NCI-H82 (cell line): ENCODE measurements at regions not wholly inside any gene's neighbourhood (a gene's known extent, or its start where the extent isn't known, plus 50 kb on each side); places are given as distances from the start of the nearest gene placed in this dataset.
"Not testable (repeated sequence)": the region's sequence is repeated elsewhere in the genome, so short reads cannot be mapped to it uniquely, and the experiment has no call there.

Experiments
- DNase-seq: peaks from one replicate; lab custom pipeline; 2025; lab: John Stamatoyannopoulos, UW

DNA sequence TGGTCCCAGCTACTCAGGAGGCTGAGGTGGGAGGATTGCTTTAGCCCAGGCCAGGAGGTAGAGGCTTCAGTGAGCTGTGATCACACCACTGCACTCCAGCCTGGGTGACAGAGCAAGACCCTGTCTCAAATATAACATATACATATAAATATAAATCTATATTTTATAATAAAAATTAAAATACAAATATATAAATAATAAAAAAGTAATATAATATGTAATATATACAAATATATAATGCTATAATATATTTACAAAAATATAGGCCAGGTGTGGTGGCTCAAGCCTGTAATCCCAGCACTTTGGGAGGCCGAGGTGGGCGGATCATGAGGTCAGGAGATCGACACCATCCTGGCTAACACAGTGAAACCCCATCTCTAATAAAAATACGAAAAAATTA lies 131.4 kb downstream of the MFAP3L start:
- not testable (repeated sequence) for DNase-seq

DNA sequence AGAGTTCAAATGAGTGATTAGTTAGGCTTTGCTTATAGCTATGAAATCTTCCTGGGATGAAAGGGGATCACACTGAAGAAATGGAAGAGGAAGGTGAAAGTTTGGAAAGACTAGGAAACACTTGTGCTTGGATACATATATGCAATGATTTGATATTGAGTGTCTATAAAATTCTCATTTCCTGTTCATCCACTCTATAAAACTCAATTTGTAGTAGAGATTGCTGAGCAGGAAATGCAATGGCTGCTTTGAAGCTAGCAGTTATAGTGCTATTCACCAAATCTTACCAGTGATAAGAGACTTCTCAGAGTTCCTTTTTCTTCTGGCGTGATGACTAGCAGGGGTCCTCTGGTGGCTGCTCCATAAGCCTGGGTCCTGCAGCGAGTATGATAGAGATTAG lies 128.1 kb upstream of the HPF1 start:
- no peak for DNase-seq

DNA sequence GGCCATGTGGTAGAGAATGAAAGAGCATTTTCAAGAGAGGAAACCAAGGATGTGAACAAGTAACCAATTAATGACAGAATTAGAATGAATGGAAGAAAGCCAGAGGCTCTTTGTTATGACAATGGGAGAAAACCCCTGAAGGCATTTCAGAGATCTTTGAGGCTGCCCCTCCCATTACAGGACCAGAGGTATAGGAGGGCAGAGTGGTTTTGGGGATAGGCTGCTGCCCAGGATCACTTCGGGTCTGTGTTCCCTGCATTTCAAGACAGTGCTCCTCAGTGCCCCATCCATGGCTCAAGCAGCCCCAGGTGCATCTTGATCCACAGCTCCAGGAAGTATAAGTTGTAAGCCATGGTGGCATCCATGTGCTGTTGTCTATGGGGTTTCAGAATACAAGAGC lies 124.0 kb upstream of the HPF1 start:
- DNase-seq = no peak

DNA sequence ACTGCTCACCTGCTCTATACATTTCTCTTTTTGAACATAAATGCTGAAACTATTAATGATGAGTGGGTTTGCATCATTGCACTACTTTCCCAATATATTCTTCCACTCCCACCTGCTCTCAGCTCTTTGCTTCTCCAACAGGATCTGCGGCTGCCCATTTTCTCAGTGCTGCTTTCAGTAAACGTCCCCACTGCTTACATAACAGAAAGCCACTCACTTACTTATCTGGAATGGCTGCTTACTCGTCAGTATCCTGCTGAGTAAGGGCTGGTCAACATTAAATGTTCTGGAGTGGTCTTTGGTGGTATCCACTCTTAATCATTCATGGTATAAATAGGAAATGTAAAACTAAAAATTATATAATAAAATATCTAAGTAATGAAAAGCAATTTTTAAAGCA lies 112.8 kb upstream of the HPF1 start:
- no peak for DNase-seq

DNA sequence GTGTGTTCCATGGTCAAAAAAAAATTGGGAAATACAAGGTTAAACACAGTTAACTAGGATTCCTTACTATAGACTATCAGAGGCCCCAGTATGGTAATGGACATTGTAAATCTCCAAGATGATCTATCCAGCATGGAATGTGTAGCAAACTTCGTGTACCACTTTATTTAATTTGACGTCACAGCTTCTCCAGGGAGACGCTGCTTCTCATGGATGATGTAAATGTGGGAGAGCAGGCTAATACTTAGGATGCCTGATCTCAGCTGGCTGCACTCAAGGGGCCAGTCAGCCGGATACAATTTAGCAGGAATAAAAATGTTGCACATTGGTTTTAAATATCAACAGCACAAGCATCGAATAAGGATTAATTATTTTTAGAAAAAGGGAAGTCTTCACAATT lies 111.7 kb upstream of the HPF1 start:
- DNase-seq = no peak

DNA sequence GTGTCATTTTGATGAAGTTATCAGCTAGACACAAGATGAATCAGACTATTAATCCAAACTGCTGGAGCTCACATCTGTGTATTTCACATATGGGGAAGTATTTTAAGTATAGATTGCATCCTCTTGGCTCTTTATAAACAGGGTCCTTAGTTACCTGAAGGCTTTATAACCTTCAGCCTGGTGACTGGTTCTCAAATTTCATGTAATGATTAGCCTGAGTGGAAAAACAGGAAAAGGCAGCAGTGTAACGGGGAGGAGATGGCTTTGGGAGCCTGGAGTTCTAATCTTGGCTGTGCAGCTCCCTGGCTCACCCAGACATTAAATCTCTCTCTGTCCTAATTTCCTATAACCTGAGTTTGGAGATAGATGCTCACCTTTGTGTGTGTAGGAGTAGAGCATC lies 103.8 kb upstream of the HPF1 start:
- no peak for DNase-seq

DNA sequence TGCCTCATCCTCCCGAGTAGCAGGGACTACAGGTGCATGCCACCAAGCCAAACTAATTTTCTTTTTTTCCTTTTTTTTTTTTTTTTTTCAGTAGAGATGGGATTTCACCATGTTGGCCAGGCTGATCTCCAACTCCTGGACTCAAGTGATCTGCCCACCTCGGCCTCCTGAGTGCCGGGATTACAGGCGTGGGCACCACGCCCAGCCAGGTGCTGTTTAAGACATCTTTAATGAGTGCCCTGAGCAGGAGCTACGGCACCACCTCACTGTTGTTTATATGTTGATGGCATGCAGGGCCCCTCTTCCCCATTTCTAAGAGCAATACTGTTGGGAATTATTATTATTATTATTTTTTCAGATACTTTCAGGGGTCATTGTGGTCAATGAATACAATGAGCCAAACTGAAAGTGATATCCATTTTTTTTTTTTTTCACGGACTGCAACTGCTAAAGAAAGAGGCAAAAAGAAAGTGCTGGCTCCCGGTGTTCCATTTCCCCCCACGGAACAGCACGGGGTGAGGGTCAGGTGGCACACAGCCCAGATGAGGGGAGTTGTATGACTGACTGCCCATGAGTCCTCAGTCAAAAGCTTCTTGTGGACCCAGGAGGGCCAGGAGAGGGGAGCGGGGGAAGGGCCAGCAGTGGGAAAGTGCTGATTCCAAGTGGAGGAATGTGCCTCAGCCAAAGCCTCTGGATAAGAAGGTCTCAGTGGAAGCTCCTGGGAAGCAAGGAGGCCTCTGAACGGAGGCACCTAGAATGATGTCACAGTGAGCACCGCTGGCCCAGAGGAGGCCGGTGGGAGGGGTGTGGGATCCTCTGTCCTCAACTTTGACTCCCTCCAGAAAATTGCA lies 101.8 kb upstream of the HPF1 start:
- no peak for DNase-seq

DNA sequence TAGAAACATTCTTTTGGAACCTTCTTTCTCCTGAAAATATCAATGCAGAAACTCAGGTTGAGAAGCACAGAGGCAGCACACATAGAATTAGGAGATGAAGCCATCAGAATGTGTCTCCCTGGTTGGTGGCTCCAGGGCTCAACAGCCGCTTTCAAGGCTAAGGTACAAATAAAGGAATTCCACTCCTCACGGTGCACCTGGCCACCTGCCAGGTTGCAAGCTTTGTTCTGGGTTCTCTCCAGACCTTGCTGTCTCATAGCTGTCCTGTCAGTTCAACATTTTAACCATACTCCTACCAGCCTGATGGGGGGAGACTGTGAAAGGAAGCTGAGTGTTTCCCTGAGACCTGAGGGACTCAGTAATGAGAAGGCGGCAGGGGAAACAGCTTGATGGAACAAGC lies 96.3 kb upstream of the HPF1 start:
- no peak for DNase-seq

DNA sequence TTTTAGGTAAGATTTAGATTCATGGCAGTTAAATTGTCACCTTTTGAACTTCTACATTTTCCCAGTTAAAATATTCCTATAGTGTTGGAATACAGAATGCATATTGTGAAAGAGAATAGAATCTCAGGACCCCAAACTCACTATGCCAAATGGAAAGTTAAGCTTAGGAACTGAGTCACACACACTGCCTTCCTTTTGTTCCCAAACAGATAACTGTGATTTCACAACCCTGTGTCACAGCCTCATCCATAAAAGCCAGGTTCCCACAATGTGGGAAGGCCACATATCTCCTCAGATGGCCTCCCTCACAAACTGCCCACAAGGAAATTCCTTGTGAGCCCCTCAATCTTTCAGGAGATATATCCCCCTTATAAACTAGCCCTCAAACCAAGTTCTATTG lies 94.7 kb upstream of the HPF1 start:
- no peak for DNase-seq

DNA sequence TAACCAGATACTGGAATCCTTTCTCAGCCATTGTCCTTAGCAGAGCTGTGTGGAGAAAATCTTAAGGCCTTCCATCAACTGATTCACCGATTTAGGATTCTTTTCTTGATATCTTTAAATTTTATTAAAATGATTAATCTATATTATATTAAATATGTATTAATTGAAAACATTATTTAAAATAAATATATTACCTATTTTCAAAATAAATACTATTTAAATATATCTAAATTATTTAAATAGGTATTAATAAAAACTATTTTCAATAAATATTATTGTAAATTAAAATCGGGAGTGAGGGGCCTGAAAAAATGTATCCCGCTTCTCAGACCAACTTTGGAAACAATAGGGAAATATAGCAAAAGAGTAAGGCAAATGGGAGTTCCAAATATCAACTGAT lies 94.0 kb upstream of the HPF1 start:
- no peak for DNase-seq

DNA sequence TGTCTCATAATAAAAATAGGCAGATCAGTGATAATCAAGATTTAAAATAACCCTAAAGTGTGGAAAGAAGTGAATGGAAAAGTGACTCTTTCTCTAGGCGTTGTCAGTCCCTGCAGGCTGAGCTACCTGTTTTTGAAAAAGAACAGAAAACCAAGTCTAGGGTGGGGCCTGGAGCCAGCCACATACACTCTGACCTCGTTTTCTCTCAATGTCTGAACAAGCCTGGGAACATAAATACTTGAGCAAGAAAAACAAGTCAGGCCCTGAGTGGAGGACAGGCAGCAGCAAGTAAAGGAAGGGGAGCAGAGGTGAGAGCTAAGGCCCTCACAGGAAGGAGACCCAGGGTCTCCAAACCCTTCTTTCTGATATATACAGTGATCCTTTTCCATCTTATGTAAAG lies 91.7 kb upstream of the HPF1 start:
- DNase-seq = no peak

DNA sequence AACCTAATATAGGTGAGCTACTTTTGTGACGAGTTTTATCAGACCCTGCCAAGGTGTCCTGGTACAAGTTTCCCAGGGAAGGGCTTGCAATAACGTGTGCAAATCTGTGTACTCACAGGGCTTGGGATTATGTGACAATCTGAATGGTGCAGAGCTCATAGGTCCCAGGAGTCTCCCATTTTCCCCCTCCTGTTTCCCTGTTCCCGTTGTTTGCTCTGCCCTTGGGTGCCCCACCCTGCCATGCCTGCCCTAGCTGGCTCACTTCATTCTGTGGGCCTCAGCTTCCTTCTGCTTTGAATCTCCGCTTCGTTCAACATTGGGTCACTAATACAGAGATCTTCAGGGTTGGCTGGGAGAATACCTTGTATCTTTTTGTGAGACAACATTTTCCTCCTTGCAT lies 90.3 kb upstream of the HPF1 start:
- DNase-seq = no peak

DNA sequence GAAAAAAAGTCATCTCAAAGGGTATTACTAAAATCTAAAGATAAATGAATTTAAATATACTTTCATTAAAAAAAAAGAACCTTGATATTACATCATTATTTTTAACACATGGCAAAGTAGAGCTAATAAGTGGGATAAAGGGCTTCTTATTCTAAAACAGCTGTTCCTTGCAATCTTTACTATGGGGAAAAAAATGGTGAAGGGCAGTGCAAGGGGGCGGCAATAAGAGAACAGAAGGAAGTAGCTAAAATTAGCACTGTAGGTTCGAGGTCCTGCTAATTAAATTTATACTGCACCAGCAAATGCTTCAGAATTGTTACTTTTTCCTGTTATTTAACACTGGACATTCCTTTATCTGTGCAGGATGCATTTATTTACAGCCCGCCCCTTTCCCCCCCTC lies 89.4 kb upstream of the HPF1 start:
- DNase-seq = no peak

DNA sequence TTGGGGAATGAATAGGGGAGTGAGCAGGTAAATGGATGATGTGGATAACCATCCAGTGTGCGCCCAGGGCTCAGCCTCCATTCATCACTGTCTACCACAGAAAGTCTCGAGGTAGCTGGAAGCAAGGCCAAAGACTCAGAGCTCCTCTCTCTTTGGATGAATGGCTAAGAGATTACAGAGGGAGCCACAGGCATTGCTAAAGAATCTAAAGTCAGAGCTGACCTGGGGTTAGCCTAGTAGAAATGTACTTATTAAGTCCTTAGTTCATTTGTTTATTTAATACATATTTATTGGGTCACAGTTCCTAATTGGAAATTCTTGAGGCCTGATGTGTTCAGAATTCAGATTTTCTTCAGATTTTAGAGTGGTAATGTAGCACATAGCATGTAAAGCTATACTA lies 88.7 kb upstream of the HPF1 start:
- DNase-seq = no peak

DNA sequence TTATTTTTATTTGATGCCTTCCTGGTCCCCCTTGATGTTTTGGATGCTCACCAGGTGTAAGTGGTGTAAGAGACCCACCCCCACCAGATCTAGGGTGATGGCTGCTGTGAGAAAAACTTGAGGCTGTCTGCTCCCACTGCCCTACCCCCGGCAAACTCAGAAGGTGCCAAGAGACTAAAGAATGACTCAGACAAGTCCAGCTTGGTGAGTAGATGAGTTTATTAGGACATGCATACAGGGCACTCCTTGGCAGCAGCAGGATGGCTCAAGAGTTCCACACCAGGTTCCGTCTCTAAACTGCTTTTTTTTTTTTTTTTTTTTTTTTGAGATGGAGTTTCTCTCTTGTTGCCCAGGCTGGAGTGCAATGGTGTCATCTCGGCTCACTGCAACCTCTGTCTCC lies 84.0 kb upstream of the HPF1 start:
- DNase-seq = no peak

DNA sequence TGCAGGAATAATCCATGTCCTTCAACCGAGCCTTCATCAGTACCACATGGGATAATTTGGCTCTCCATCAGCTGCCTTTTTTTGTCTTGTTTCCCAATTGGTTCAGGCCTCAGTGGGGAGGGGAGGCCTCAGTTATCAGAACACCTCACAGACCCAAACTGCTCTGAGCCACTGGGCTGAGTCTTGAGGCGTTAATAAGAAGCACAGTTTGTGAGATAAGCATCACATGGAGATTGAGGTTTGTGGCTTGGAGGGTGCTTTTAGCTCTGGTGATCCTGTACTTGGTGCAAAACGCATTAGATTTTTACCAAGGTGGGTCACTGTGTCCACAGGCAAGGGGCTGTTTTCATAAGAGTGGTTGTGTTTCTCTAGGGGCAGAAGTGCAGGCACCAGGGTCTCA lies 82.8 kb upstream of the HPF1 start:
- DNase-seq = no peak

DNA sequence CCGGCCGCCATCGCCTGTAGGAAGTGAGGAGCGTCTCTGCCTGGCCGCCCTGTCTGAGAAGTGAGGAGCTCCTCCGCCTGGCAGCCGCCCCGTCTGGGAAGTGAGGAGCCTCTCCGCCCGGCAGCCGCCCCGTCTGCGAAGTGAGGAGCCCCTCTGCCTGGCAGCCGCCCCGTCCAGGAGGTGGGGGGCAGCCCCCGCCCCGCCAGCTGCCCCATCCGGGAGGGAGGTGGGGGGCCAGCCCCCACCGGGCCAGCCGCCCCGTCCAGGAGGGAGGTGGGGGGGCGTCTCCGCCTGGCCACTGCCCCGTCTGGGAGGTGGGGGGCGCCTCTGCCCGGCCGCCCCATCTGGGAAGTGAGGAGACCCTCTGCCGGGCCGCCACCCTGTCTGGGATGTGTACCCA lies 70.6 kb upstream of the HPF1 start:
- DNase-seq = not testable (repeated sequence)

DNA sequence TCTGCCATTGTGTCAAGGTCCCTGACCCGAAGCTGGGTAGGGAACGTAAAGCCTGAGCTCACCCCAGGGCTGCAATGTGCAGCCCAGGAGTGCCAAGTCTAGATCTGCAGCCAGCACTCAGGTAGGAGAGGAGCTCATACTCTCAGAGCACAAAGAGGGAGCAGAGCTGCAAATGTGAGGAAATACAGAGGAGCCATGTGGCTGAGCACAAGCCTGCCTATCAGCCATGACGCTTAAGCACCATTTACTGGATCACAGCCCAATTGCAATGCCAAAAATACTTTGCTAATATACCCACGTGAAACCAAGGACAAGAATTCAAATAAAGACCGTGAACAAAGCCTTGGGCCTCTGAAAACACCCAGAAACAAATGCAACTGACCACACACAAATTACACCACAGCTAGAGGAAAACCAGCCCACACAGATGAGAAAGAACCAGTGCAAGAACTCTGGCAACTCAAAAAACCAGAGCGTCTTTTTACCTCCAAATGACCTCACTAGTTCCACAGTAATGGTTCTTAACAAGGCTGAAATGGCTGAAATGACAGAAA lies 69.0 kb upstream of the HPF1 start:
- DNase-seq = no peak

DNA sequence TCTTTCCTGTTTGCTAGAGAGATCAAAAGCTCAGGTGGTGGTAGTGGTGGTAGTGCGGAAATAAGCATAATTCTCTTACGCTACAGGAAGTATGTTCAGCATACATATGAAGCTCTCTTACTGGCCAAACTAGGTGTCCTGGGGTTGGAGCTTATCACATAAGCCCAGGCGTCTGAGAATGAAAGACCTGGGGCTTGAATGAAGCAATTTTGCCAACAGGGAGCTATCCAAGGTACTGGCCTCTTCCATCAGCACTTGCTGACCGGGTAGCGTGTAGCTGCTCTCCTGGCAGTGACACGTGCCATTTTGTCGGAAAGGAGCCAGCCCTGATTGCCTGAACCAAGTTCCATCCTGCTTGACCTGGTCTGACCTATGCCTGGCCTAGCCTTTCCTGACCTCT lies 65.9 kb upstream of the HPF1 start:
- no peak for DNase-seq

DNA sequence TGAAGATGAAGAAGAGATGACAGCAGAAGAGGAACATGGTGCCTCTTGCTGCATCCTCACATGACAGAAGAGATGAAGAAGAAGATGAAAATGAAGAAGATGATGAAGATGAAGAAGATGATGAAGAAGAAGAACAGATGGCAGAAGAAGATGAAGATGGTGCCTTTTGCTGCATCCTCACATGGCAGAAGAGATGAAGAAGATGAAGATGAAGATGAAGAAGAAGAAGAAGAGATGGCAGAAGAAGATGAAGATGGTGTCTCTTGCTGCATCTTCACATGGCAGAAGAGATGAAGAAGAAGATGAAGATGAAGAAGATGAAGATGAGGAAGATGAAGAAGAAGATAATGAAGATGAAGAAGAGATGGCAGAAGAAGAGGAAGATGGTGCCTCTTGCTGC lies 63.7 kb upstream of the HPF1 start:
- no peak for DNase-seq

DNA sequence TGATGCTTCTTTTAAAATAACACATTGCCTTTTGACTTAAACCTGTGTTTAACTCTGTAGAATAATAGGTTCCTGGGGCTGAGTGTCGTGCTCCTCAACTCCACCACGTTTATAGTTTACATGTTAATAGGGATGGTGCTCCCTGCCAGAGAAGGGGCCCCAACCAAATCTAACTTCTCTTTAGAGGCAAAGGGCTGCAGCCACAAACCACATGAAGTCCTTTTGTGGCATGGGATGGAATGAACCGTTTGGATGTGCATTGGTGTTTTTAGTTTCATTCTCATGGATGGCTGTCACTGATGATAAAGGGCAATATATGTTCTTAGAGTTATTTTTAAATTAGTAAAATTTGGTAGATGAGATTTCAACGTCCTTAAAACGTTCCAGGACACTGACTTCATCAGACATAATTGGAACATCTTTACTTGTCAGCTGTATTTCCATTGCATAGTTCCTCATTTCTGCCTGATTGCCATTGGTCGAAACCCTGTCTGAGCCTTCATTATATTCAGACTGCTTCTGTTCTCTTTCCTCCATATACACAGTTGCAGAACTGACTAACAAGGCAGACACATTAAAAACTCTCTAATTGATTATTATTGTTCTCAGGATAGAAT lies 60.4 kb upstream of the HPF1 start:
- no peak for DNase-seq

DNA sequence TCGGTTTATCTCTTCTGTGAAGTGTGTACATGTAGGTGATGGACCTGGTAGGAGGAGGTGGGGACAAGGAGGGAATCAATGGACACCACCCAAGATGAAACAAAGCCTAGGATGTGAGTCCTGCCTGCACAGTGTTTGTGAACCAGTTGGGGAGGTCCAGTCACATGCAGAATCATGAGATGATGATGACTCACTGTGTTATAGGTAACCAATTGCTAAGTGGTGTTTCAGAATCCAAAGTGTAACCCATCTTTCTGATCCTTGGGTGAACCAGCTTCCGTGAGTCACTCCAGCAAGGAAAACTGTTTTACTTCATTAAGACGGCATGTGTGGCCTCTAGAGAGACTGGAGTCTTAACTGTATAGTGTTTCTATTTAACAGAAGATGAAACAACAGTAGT lies 57.9 kb upstream of the HPF1 start:
- no peak for DNase-seq

DNA sequence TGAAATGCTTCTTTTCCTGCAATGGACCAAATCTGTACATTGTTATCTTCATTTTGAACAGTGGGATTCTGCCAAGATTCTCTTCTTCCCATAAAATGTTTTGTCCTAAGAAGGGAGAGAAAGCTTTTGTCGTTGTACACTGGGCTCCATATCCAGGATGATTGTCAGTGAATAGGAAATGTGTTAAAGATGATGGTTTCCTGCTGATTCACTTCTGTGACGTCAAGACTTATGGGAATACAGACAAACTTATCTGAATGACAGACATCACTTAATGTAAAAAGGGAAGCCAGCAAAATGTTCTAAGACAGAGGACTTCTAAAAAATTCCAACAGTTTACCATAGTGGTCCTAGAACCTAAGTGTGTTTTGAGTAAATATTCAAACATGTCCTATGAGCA lies 53.7 kb upstream of the HPF1 start:
- DNase-seq = no peak
